HuH-7 (cell line): ENCODE measurements at regions not wholly inside any gene's neighbourhood (a gene's known extent, or its start where the extent isn't known, plus 50 kb on each side); places are given as distances from the start of the nearest gene placed in this dataset.
"Not testable (repeated sequence)": the region's sequence is repeated elsewhere in the genome, so short reads cannot be mapped to it uniquely, and the experiment has no call there.

Source experiments
- DNase-seq: peaks from one replicate; pipeline ENCODE4 v3.0.0; 2011; ENCODE audit warnings: low spot score

DNA sequence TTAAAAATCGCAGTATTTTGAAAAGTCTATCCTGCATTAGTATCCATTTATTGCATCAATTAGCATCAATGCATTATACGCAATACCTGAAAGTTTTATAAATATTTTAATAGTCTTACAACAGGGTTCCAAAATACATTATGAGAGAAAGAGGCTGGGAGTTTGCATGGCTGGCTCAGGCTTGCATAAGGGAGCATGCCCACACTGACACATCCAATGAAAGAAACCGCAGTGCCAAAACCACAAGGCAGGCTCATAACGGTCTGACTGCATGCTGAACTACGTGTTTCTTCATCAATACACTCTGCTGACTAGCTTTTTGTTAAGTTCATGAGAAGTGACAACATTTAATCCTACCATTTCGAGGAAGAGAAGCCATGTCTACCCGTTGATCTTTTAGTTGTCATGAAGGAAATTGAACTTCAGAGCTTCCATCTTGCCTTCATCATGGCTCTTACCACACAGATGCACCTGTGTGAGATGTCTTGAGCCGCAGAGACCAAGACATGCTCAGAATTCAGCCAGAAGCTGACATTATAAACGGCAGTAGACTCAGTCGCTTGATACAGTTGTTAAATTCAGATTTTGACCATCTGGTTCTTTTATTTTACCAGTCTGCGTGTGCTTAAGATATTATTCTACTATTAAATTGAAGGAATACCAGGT, 168.8 kb upstream of the FRG1 start:
- no peak for DNase-seq

DNA sequence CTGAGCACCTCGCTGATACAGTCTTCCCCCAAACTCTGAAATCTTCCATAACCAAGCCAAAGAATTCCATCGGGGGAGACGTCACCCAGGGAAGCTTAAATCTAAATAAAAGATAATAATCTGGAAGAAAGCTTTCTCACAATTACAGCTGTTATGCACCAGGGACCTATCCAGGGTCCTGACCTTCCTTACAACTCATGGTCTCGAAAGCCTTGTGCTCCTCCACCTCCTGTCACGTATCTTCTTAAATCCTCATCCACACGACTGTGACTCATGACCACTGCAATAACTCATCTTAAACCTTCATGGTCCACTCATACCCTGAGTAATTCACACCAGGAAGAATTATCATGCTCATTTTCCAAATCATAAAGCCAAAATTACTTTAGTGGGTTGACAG, 166.8 kb upstream of the FRG1 start:
- DNase-seq: no peak

- DNase-seq: no peak
These were observed 161.2 kb upstream of the FRG1 start for GRCh38 chr4:189779281-189779980.

- no peak for DNase-seq
These were observed 160.3 kb upstream of the FRG1 start for GRCh38 chr4:189780391-189780790.

- DNase-seq: no peak
These were observed 156.0 kb upstream of the FRG1 start for GRCh38 chr4:189784651-189785050.

- DNase-seq: no peak
These were observed 155.4 kb upstream of the FRG1 start for GRCh38 chr4:189785257-189785656.

GRCh38 chr4:189786447-189786846, 154.2 kb upstream of the FRG1 start:
- no peak for DNase-seq

DNA sequence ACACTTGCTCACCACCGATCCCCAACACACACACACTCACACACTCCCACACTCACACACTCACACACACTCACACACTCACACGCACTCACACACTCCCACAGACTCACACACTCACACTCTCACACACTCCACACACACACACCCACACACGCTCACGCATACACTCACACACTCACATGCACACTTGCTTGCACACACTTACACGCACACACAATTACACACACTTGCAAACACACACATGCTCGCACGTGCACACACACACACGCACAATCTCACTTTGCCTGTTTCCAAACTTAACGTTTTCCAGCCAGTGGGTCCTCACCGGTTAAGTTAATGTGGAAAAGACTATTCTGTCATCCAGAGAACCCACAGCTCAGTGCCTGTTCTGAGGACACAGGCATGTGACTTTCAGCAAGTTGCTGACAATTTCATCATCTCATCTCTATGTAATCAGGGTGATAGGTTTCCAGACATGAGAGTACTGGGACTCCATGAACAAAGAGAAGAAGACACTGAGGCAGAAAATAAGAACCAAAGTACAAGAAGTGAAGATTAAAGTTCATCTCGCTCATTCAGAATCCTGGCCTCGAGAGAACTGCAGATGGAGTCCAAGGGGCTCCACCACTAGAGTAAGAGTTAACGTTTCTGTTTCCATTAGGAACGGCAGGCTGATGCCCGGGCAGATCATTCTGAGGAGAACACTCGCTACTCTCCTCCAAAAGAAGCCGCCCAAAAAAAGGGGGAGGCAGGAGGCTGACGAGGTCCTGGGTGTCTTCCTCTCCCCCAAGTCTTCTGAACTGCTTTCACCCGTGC, 153.2 kb upstream of the FRG1 start:
- no peak for DNase-seq

DNA sequence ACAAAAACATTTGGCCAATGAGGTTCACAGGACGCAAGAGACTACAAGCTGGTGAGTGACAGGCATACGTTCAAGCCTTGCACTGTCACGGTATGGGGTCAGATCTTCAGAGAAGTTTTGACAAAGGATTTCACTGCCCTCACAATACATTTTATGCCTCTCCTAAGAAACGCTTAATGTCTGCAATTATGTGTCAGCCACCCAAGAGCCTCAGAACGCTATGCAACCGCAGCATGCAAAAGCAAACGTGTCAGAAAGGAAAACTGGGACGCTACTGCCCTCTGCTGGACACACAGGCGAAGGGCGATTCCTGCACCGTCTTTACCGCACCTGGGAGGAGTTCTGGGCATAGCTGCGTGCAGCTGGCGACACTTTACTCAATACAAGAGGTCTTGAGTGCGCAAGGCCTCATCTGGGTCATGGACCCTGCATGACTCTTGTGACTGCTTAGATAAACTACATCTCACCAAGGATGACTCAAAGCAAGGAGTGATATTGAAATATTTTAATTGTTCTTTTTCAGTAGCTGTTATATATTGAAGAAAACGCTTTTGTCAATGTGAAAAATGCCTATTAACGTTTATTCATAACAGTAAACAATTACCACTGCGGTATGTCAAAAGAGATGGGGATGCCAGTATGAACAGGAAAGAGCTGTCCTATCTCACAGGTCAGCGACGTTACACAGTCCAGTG, 147.6 kb upstream of the FRG1 start:
- DNase-seq: peak; percentile 12

GRCh38 chr4:189800545-189801088, 140.1 kb upstream of the FRG1 start:
- no peak for DNase-seq

- DNase-seq: no peak
These were observed 137.8 kb upstream of the FRG1 start for GRCh38 chr4:189802884-189803283.

GRCh38 chr4:189804894-189805293, 135.8 kb upstream of the FRG1 start:
- no peak for DNase-seq

- no peak for DNase-seq
These were observed 134.2 kb upstream of the FRG1 start for GRCh38 chr4:189806506-189806905.

GRCh38 chr4:189807031-189807430, 133.6 kb upstream of the FRG1 start:
- no peak for DNase-seq

DNA sequence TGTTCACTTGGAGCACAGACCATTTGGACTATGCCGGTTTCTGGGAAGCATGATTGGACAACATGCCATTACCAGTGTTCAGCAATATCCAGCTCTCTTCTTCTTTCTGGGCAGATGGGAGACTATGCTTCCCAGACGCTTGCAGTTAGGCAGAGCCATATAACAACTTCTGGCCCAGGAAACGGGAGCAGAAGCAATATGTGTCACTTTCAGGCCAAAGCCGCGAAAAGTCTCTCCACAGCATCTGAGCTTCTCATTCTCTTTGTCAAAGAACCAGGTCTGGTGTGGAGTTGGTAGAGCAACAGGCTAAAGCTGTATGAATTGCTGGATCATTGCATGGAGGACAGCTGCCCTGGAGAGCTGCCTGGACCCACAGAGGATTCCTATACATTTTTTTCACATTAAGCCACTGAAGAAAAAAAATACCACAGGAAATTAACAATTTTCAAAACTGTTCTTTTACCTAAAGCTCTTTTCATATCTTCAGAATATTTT, 131.4 kb upstream of the FRG1 start:
- no peak for DNase-seq

DNA sequence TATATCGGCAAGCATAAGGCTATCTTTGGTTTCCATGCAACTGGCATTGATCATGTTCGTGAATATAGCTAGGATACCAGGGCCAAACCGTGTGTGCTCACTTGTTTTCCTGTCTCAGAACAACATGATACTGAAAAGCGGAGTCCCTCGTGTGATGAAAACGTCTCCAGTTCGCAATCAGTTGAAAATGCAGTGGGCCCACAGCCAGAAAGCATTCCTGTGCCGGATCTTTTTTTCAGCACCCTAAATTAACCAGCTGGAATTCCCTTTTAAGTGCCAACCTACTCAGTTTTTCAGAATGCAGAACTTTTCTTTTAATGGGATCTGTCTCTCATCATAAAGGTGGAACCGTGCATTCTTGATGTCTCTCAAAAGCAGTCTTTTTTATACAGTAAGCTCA, 130.8 kb upstream of the FRG1 start:
- DNase-seq: no peak

DNA sequence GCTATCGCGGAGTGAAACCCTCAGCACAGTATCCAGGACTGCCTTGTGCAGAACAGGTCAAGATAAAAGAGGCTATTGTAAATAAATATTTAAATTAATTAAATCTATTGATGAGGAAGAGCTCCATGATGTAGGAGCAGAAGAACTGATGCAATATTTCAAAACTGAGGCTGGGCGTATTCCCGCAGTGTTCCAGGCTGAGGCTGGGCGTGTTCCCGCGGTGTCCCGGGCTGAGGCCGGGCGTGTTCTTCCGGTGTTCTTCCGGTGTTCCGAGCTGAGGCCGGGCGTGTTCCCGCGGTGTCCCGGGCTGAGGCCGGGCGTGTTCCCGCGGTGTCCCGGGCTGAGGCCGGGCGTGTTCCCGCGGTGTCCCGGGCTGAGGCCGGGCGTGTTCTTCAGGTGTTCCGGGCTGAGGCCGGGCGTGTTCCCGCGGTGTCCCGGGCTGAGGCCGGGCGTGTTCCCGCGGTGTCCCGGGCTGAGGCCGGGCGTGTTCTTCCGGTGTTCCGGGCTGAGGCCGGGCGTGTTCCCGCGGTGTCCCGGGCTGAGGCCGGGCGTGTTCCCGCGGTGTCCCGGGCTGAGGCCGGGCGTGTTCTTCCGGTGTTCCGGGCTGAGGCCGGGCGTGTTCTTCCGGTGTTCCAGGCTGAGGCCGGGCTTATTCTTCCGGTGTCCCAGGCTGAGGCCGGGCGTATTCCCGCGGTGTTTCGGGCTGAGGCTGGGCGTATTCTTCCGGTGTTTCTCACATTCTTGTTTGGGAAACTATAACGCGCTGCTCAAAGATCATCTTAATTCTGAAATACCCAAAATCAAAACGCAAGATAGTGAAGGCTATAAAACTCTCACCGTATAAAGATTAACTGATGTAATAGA, 130.1 kb upstream of the FRG1 start:
- DNase-seq: not testable (repeated sequence)

- DNase-seq: no peak
These were observed 125.1 kb upstream of the FRG1 start for GRCh38 chr4:189815404-189816192.

DNA sequence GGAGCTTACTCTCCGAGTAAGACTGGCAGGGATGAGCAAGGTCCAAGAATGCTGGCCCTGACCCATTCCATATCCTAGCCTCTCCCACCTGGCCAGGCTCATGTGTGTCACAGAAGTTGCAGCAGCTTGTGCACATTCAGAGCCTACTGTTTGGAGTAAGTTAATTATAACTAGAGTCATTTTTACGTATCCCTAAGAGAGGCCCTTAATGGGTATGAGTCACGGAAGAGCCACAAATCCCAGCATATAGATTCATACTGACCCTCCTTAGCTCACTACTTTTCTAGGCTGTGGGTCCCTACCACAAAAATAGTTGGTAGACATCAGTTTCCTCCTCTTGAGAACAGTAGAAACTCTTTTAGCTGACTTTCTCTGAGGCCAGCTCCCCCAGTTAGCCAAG, 118.3 kb upstream of the FRG1 start:
- DNase-seq: no peak

- DNase-seq: no peak
These were observed 117.1 kb upstream of the FRG1 start for GRCh38 chr4:189823591-189823990.
